ENCODE measurements at regions not wholly inside any gene's neighbourhood (a gene's known extent, or its start where the extent isn't known, plus 50 kb on each side); places are given as distances from the start of the nearest gene placed in this dataset.

- no peak overlapping the region for H3K4me3 ChIP-seq
- H3K4me1 ChIP-seq (replicated peaks in 1 of 2; ENCODE audit: control insufficient read depth in 2 of 2, insufficient read depth in 2 of 2, low read length in 2 of 2), result no peaks in the 10 kb centered on the region; a peak in 1 of 5 replicates
- POLR2A ChIA-PET, result interaction anchor here (0.6 kb wide), 1 partner anchor 1441 kb away, joined by 3 read pairs; no protein-coding TSS in a partner anchor
- H3K27me3 ChIP-seq (ENCODE audit: control insufficient read depth in 2 of 2, insufficient read depth in 2 of 2, low read length in 2 of 2), result peaks cover 0 to 31% of the 10 kb centered on the region in 2 experiments; a peak in 4 of 5 replicates
- TF ChIP-seq CLOCK (CRISPR knock-in tag; IDR thresholded peaks at IDR 0.05; ENCODE audit: borderline replicate concordance), result no peak
- TF ChIP-seq MYBL2 (IDR thresholded peaks at IDR 0.05; ENCODE audit: low read depth), result no peak
- TF ChIP-seq MYBL2 (CRISPR knock-in tag; IDR thresholded peaks at IDR 0.05; ENCODE audit: borderline replicate concordance), result no peak
- no peak for TF ChIP-seq NR0B1 (IDR thresholded peaks at IDR 0.05; ENCODE audit: partially characterized antibody)
- TF ChIP-seq SUPT5H (IDR thresholded peaks at IDR 0.05), result no peak
- no peak for TF ChIP-seq BRD9 (IDR thresholded peaks at IDR 0.05; ENCODE audit: low read depth, partially characterized antibody)
- no peak for TF ChIP-seq NCOA6 (IDR thresholded peaks at IDR 0.05)
- CTCF ChIA-PET (ENCODE audit: low intra/inter-chr PET ratio), result no interaction called here
- no TSS peak for BruUV-seq (replicated peaks)
- in situ Hi-C loops (cut with MboI) (no loop called here), intact Hi-C loops (cut with micrococcal nuclease) (no loop called here)
- no peak overlapping the region for H2AFZ ChIP-seq (ENCODE audit: low read depth, low read length)
- no peak overlapping the region for H3K27ac ChIP-seq (ENCODE audit: extremely low read depth, low read depth, low read length)
- no peaks in the 10 kb centered on the region for H3K36me3 ChIP-seq (ENCODE audit: control insufficient read depth, insufficient read depth, low read length)
- DNase-seq (ENCODE audit: extremely low read depth in 1 of 4, low spot score in 3 of 4), result no peak
- no peaks in the 10 kb centered on the region for H3K9me1 ChIP-seq (ENCODE audit: control insufficient read depth, insufficient read depth, low read length)
- no peak overlapping the region for H3K4me2 ChIP-seq (ENCODE audit: insufficient read depth, low read length)
- no peaks in the 10 kb centered on the region for H3K79me2 ChIP-seq (ENCODE audit: control insufficient read depth, insufficient read depth, low read length)
- FAIRE-seq, result no peak
- no peaks in the 10 kb centered on the region for H3K9me3 ChIP-seq (replicated peaks; ENCODE audit: control insufficient read depth, insufficient read depth, low read depth, low read length)
- no peaks in the 10 kb centered on the region; the same call in 1 of the 2 replicates for H4K20me1 ChIP-seq (replicated peaks; ENCODE audit: control insufficient read depth, insufficient read depth, low read length)
- WGBS (ENCODE audit: insufficient coverage, low coverage, missing lambda C conversion rate), result 0% methylated on average over 15 of the region's 18 CpGs
- ATAC-seq, result no peak
- H3K9ac ChIP-seq (ENCODE audit: insufficient read depth in 1 of 2, low read depth in 2 of 2, low read length in 2 of 2), result no peak overlapping the region
Observed at GRCh38 chr9:135190789-135191577, 103.5 kb downstream of the OLFM1 start.

Data from K562 (cell line).